ENCODE measurements at regions not wholly inside any gene's neighbourhood (a gene's known extent, or its start where the extent isn't known, plus 50 kb on each side); places are given as distances from the start of the nearest gene placed in this dataset.

DNA sequence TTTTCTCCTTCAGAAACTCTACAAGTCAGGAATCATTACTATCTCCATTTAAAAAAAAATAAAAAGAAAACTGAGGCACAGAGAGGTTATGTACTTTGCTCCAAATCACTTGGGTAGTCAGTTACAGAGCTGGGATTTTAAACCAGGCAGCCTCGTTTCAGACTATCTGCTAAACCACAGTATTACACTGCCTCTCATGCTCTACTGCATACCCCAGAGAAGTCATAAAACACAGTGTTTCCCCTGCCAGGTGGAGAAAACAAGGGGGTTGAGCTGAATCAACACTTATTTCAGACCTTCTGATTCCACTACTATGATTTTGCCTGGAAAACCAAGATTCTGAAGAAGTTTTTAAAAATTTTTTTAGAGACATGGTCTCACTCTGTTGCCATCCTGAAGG, 132.9 kb upstream of the POU2AF2 start:
- Mint-ChIP-seq H3K4me3 (no peak overlapping the region), H3K36me3 (ENCODE audit: low read depth) (no peaks in the 10 kb centered on the region), H3K27me3 (peaks cover 3% of the 10 kb centered on the region), H3K27ac (no peak overlapping the region), H3K4me1 (ENCODE audit: low read depth) (no peaks in the 10 kb centered on the region), H3K9me3 (no peaks in the 10 kb centered on the region)
- ChIA-PET CTCF (no interaction called here), POLR2A (interaction anchor here (0.7 kb wide), 1 partner anchor 12 kb away, joined by 3 read pairs; no protein-coding TSS in a partner anchor)
- intact Hi-C loops (cut with micrococcal nuclease), result no loop called here
- TF ChIP-seq, protein P1, sequence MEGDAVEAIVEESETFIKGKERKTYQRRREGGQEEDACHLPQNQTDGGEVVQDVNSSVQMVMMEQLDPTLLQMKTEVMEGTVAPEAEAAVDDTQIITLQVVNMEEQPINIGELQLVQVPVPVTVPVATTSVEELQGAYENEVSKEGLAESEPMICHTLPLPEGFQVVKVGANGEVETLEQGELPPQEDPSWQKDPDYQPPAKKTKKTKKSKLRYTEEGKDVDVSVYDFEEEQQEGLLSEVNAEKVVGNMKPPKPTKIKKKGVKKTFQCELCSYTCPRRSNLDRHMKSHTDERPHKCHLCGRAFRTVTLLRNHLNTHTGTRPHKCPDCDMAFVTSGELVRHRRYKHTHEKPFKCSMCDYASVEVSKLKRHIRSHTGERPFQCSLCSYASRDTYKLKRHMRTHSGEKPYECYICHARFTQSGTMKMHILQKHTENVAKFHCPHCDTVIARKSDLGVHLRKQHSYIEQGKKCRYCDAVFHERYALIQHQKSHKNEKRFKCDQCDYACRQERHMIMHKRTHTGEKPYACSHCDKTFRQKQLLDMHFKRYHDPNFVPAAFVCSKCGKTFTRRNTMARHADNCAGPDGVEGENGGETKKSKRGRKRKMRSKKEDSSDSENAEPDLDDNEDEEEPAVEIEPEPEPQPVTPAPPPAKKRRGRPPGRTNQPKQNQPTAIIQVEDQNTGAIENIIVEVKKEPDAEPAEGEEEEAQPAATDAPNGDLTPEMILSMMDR (IDR thresholded peaks at IDR 0.05), result no peak
- DNase-seq (no peak), ATAC-seq (no peak)

DNA sequence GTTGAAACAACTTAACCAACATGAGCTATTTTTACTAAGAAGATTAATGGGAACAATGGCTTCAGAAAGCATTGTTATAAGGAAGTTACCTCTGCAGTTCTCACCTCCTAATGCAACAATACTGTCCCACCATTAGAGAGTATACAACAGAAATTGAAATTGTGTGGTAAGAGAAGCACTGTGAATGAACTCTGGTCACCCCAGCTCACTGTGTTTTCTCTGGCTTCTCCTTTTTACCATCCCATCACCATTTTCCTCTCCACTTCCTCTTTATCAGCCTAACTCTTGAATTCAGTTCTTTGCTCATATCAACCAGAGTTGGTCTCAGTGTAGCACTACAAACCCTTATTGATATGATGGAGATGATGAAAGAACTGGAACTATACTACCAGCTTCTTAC, 138.0 kb upstream of the POU2AF2 start:
- no peaks in the 10 kb centered on the region for H3K36me3 Mint-ChIP-seq (ENCODE audit: low read depth)
- ATAC-seq, result no peak
- TF ChIP-seq, protein P1 (IDR thresholded peaks at IDR 0.05), result no peak
- H3K27ac Mint-ChIP-seq, result no peak overlapping the region
- ChIA-PET POLR2A (no interaction called here), CTCF (interaction anchor here (1.1 kb wide), 1 partner anchor 123 kb away, joined by 3 read pairs; no protein-coding TSS in a partner anchor)
- no peak for DNase-seq
- no peaks in the 10 kb centered on the region for H3K9me3 Mint-ChIP-seq
- no peak overlapping the region for H3K4me3 Mint-ChIP-seq
- intact Hi-C loops (cut with micrococcal nuclease), result no loop called here
- H3K27me3 Mint-ChIP-seq, result peaks cover 6% of the 10 kb centered on the region
- H3K4me1 Mint-ChIP-seq (ENCODE audit: low read depth), result no peaks in the 10 kb centered on the region

DNA sequence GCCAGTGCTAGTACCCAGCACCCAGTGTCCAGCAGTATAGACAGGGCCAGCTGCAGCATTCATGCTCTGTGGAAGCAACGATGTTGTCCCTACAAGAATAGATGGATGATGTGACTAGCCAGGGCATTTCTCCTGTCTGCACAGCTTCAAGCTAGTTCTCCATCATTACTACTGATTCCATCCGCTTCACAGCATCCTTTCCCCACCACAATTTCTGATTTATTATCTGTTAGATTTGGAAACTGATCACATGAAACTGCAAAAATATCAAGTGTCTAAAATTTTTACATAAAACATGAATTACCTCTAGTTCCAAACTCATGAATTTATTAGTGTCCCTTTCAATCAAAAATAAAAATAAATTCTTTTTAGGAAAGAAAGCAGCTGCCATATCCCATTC, 138.9 kb upstream of the POU2AF2 start:
- CTCF ChIA-PET, result no interaction called here

DNA sequence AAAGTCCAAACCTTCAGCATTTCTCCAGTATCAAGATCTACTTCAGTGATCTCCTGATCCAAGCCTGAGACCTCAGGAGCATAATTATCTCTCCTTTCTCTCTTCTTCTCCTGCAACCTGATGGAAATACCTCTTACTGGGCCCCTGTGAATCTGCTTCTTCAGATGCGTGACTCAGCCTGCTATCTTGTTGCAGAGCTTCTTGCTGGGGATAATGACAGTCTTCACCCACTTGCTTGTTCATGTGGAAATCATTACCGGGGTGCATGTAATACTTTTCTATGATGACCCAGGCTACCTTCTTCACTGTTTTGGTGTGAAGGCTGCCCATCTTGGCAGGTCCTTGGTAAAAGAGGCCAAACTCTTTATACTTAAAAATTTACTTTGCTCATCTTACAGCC, 140.0 kb upstream of the POU2AF2 start:
- Mint-ChIP-seq H3K9me3 (no peaks in the 10 kb centered on the region), H3K27ac (no peak overlapping the region), H3K4me3 (no peak overlapping the region), H3K4me1 (ENCODE audit: low read depth) (no peaks in the 10 kb centered on the region), H3K27me3 (peaks cover 10% of the 10 kb centered on the region), H3K36me3 (ENCODE audit: low read depth) (no peaks in the 10 kb centered on the region)
- ATAC-seq, result no peak
- POLR2A ChIA-PET, result no interaction called here
- TF ChIP-seq, protein P1 (IDR thresholded peaks at IDR 0.05), result no peak
- no peak for DNase-seq
- CTCF ChIA-PET, result no interaction called here
- intact Hi-C loops (cut with micrococcal nuclease), result no loop called here

More for the DNA sequence above, 138.9 kb upstream of the POU2AF2 start:
- Mint-ChIP-seq H3K4me1 (ENCODE audit: low read depth) (no peaks in the 10 kb centered on the region), H3K36me3 (ENCODE audit: low read depth) (no peaks in the 10 kb centered on the region), H3K27me3 (peaks cover 10% of the 10 kb centered on the region), H3K4me3 (no peak overlapping the region), H3K27ac (no peak overlapping the region), H3K9me3 (no peaks in the 10 kb centered on the region)
- DNase-seq, result no peak
- TF ChIP-seq, protein P1 (IDR thresholded peaks at IDR 0.05), result no peak
- POLR2A ChIA-PET, result no interaction called here
- intact Hi-C loops (cut with micrococcal nuclease), result no loop called here
- no peak for ATAC-seq

DNA sequence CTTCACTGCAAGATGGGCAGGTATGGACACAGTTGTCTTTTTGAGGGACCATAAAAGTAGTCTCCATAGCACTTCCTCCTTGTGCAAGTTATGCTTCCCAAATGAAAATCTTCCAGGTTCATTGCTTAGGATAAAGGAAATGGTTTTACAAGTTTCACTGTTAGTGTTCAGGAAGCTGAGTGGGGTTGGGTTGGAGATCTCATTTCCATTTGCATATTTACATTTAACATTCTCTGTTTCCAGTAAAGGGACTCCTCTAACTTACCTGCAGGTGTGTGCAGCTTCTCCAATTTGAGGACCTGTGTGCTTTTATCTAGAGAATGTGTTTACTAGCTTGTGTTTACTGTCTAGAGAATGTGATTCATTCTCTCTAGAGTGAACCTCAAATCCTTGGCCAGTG, 141.3 kb upstream of the POU2AF2 start:
- no peak for ATAC-seq
- H3K9me3 Mint-ChIP-seq, result no peaks in the 10 kb centered on the region
- POLR2A ChIA-PET, result no interaction called here
- intact Hi-C loops (cut with micrococcal nuclease), result no loop called here
- CTCF ChIA-PET, result no interaction called here
- no peak overlapping the region for H3K4me3 Mint-ChIP-seq
- no peak overlapping the region for H3K27ac Mint-ChIP-seq
- peaks cover 11% of the 10 kb centered on the region for H3K27me3 Mint-ChIP-seq
- no peaks in the 10 kb centered on the region for H3K4me1 Mint-ChIP-seq (ENCODE audit: low read depth)
- no peaks in the 10 kb centered on the region for H3K36me3 Mint-ChIP-seq (ENCODE audit: low read depth)
- no peak for DNase-seq
- TF ChIP-seq, protein P1 (IDR thresholded peaks at IDR 0.05), result no peak

All from activated CD8-positive, alpha-beta T cell treated with anti-CD3 and anti-CD28 coated beads for 36 hours (primary cell).